WI38 (cell line): ENCODE measurements at regions not wholly inside any gene's neighbourhood (a gene's known extent, or its start where the extent isn't known, plus 50 kb on each side); places are given as distances from the start of the nearest gene placed in this dataset.

Experiments
- H3K4me3 ChIP-seq: 2 replicates; pipeline ENCODE4 v1.5.1; 2011; ENCODE audit warnings: low read depth, mild to moderate bottlenecking, control low read depth, low read length
- CTCF ChIP-seq: IDR thresholded peaks from 2 replicates; pipeline ENCODE4 v1.5.1; 2012; ENCODE audit warnings: low read depth, mild to moderate bottlenecking, control low read depth, low read length

GRCh38 chr2:146161256-146161882 is 1641.5 kb upstream of the ZEB2 start:
- no peak overlapping the region for H3K4me3 ChIP-seq
- TF ChIP-seq CTCF = no peak

GRCh38 chr2:146158072-146158674 is 1638.3 kb upstream of the ZEB2 start:
- H3K4me3 ChIP-seq = no peak overlapping the region
- no peak for TF ChIP-seq CTCF

- no peak overlapping the region for H3K4me3 ChIP-seq
- no peak for TF ChIP-seq CTCF
These were observed 1627.6 kb upstream of the ZEB2 start for GRCh38 chr2:146147448-146148012.

GRCh38 chr2:146143971-146144370 is 1624.1 kb upstream of the ZEB2 start:
- no peak for TF ChIP-seq CTCF
- no peak overlapping the region for H3K4me3 ChIP-seq

- no peak for TF ChIP-seq CTCF
- H3K4me3 ChIP-seq = no peak overlapping the region
These were observed 1618.9 kb upstream of the ZEB2 start for GRCh38 chr2:146138820-146139219.

- H3K4me3 ChIP-seq = no peak overlapping the region
- no peak for TF ChIP-seq CTCF
These were observed 1615.3 kb upstream of the ZEB2 start for GRCh38 chr2:146135245-146135644.

- no peak for TF ChIP-seq CTCF
- H3K4me3 ChIP-seq = no peak overlapping the region
These were observed 1611.9 kb upstream of the ZEB2 start for GRCh38 chr2:146131785-146132184.
